ENCODE measurements at regions not wholly inside any gene's neighbourhood (a gene's known extent, or its start where the extent isn't known, plus 50 kb on each side); places are given as distances from the start of the nearest gene placed in this dataset.

- no peak for TF ChIP-seq CTCF (IDR thresholded peaks at IDR 0.05; ENCODE audit: low read depth, low read length)
- no peak overlapping the region for H3K4me3 ChIP-seq (replicated peaks in 1 of 2; ENCODE audit: low read depth in 2 of 2, low read length in 2 of 2)
- DNase-seq (ENCODE audit: low read depth in 2 of 2), result no peak
Measured at GRCh38 chr2:129144082-129144791, 825.6 kb upstream of the HS6ST1 start.

- no peak for DNase-seq (ENCODE audit: low read depth in 2 of 2)
- H3K4me3 ChIP-seq (replicated peaks in 1 of 2; ENCODE audit: low read depth in 2 of 2, low read length in 2 of 2), result no peak overlapping the region
- TF ChIP-seq CTCF (IDR thresholded peaks at IDR 0.05; ENCODE audit: low read depth, low read length), result no peak
Measured at GRCh38 chr2:129152514-129152913, 827.0 kb upstream of the RAB6C start.

- no peak for DNase-seq (ENCODE audit: low read depth in 2 of 2)
- H3K4me3 ChIP-seq (replicated peaks in 1 of 2; ENCODE audit: low read depth in 2 of 2, low read length in 2 of 2), result no peak overlapping the region
- TF ChIP-seq CTCF (IDR thresholded peaks at IDR 0.05; ENCODE audit: low read depth, low read length), result no peak
Measured at GRCh38 chr2:129160879-129161278, 818.6 kb upstream of the RAB6C start.

GRCh38 chr2:129164220-129164949, 815.1 kb upstream of the RAB6C start:
- no peak for DNase-seq (ENCODE audit: low read depth in 2 of 2)
- TF ChIP-seq CTCF (IDR thresholded peaks at IDR 0.05; ENCODE audit: low read depth, low read length), result no peak
- no peak overlapping the region for H3K4me3 ChIP-seq (replicated peaks in 1 of 2; ENCODE audit: low read depth in 2 of 2, low read length in 2 of 2)

- DNase-seq (ENCODE audit: low read depth in 2 of 2), result peak in 1 of 2 donors; percentile 25
- TF ChIP-seq CTCF (IDR thresholded peaks at IDR 0.05; ENCODE audit: low read depth, low read length), result no peak
- no peak overlapping the region for H3K4me3 ChIP-seq (replicated peaks in 1 of 2; ENCODE audit: low read depth in 2 of 2, low read length in 2 of 2)
Measured at GRCh38 chr2:129165006-129165405, 814.5 kb upstream of the RAB6C start.

GRCh38 chr2:129167456-129167855, 812.0 kb upstream of the RAB6C start:
- TF ChIP-seq CTCF (IDR thresholded peaks at IDR 0.05; ENCODE audit: low read depth, low read length), result no peak
- DNase-seq (ENCODE audit: low read depth in 2 of 2), result no peak
- H3K4me3 ChIP-seq (replicated peaks in 1 of 2; ENCODE audit: low read depth in 2 of 2, low read length in 2 of 2), result no peak overlapping the region
